HG03354 (cell line): ENCODE measurements at regions not wholly inside any gene's neighbourhood (a gene's known extent, or its start where the extent isn't known, plus 50 kb on each side); places are given as distances from the start of the nearest gene placed in this dataset.
"Not testable (repeated sequence)": the region's sequence is repeated elsewhere in the genome, so short reads cannot be mapped to it uniquely, and the experiment has no call there.

Experiments used
- ATAC-seq: cut with Tn5 transposase; IDR thresholded peaks from one replicate; pipeline ENCODE4 v1.9.1; 2021; ENCODE audit warnings: mild to moderate bottlenecking; ENCODE audit not compliant: unreplicated experiment, poor library complexity, severe bottlenecking

GRCh38 chr10:59464483-59464882 lies 102.1 kb upstream of the FAM13C start:
- no peak for ATAC-seq

DNA sequence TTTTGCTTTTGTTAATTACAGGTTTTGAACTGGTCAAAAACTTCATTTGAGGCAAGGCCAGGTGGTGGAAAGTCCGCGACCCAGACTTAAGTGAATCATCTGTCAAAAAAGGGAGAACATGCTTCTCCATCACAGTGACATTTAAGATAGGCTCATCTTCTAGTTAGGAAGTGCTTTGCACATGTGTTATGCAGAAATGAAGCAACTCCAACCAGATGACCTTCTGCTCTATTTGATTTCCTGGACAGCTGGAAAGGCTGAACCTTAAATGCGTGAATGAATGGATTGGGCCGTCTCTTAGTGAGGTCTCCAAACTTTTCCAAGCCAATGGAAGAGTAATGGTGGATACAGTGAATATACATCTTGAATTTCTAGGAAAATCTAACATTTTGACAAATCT lies 101.6 kb upstream of the FAM13C start:
- ATAC-seq: no peak

- ATAC-seq: no peak
Measured at GRCh38 chr10:59460601-59461000, 98.3 kb upstream of the FAM13C start.

DNA sequence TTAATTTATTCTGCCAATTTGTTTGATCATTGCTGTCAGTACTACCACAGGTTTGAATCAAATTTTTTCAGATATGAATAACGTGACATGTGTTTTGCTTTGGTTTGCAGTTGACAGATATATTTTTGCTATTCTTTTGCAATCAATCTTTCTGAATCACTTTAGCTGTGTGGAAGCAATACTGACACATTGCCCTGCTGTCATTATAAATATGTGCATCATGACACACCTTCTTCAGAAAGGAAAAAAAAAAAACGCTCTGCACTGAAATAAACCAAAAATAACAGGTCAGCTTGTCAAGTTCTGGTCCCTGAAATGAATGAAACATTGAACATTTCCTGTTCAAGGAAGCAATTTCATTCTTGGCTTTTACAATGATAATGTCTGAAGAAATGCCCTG lies 93.8 kb upstream of the FAM13C start:
- ATAC-seq: no peak

GRCh38 chr10:59454171-59454919 lies 92.0 kb upstream of the FAM13C start:
- no peak for ATAC-seq

- ATAC-seq: no peak
Measured at GRCh38 chr10:59448616-59449015, 86.3 kb upstream of the FAM13C start.

- ATAC-seq: no peak
Measured at GRCh38 chr10:59435707-59436106, 73.4 kb upstream of the FAM13C start.

GRCh38 chr10:59434463-59435321 lies 72.3 kb upstream of the FAM13C start:
- no peak for ATAC-seq

- ATAC-seq: no peak
Measured at GRCh38 chr10:59433720-59434428, 71.5 kb upstream of the FAM13C start.

DNA sequence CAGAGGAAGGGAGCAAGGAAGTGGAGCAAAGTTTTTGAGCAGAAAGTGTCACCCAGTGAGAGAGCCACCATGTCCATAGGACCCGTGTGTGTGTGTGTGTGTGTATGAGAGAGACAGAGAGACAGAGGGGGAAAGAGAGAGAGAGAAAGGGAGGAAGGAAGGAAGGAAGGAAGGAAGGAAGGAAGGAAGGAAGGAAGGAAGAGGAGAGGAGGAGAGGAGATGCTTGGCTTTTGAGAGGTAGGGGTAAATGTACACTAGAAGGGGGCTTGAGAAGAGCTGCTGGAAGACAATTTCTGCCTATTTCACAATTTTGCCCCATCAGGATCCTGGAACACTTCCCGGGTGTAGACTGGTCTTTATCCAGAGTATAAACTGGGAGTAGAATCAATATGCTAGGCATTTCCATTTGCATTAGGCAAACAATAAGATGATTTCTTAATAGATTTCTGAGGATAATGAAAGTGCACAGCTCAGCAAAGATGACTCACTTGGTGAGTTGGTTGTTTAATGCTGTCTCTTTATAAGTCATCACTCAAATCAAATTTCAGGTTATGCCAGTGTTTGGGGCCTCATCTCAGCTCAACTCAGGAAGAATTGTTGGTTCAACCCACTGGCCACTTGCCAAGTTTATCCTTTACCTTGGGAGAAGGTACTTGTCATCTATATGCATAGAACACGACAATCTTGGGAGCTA lies 70.0 kb upstream of the FAM13C start:
- ATAC-seq: no peak

- not testable (repeated sequence) for ATAC-seq
Measured at GRCh38 chr10:59413795-59414194, 51.4 kb upstream of the FAM13C start.
